ENCODE measurements at regions not wholly inside any gene's neighbourhood (a gene's known extent, or its start where the extent isn't known, plus 50 kb on each side); places are given as distances from the start of the nearest gene placed in this dataset.

DNA sequence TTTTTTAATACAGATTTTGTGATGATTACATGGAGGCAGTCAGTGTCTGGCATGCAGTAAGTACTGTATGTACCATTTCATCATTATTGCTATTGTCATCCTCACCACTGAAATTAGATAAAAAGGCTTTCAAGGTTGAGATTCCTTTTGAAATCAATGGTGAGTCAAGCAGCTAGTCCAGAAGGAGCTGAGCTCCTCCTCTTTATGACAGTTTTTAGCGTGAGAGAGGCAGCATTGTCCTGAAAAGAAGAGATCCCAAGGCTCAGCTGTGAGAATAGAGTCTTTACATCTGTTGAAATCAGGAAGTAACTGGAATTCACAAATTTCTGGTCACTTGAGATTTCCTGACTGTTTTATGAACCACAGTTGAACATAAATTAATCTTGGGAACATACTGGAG, 161.9 kb downstream of the PAX1 start:
- POLR2A ChIA-PET = no interaction called here
- Histone ChIP-seq H3K4me3 (ENCODE audit: low read depth, low read length) (no peak overlapping the region), H3K27ac (ENCODE audit: low read depth, low read length) (no peak overlapping the region), H3K27me3 (ENCODE audit: control insufficient read depth, insufficient read depth, low read length) (no peaks in the 10 kb centered on the region), H3K9me3 (ENCODE audit: control insufficient read depth, insufficient read depth, low read length) (peaks cover 42% of the 10 kb centered on the region)
- DNase-seq (ENCODE audit: low read depth, low spot score) = no peak
- TF ChIP-seq, protein P1, sequence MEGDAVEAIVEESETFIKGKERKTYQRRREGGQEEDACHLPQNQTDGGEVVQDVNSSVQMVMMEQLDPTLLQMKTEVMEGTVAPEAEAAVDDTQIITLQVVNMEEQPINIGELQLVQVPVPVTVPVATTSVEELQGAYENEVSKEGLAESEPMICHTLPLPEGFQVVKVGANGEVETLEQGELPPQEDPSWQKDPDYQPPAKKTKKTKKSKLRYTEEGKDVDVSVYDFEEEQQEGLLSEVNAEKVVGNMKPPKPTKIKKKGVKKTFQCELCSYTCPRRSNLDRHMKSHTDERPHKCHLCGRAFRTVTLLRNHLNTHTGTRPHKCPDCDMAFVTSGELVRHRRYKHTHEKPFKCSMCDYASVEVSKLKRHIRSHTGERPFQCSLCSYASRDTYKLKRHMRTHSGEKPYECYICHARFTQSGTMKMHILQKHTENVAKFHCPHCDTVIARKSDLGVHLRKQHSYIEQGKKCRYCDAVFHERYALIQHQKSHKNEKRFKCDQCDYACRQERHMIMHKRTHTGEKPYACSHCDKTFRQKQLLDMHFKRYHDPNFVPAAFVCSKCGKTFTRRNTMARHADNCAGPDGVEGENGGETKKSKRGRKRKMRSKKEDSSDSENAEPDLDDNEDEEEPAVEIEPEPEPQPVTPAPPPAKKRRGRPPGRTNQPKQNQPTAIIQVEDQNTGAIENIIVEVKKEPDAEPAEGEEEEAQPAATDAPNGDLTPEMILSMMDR (IDR thresholded peaks at IDR 0.05; ENCODE audit: low read depth, low read length) = no peak
- CTCF ChIA-PET = no interaction called here

DNA sequence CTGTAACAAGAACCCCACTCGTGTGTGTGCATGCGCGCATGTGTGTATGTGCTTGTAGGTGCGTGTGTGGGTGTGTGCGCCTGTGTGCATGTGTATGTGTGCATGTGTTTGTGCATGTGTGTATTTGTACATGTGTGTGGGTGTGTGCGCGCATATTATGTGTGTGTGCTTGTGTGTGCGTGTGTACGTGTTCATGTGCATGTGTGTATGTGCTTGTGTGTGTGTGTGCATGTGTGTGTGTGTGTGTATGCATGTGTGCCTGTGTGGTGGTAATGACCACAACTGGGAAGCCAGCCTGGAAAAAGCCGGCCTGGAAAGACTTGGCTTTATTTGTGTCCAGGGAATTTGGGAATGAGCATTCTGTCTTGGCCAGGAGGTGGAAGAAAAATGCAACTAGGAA, 157.5 kb downstream of the PAX1 start:
- Histone ChIP-seq H3K27ac (ENCODE audit: low read depth, low read length) (no peak overlapping the region), H3K27me3 (ENCODE audit: control insufficient read depth, insufficient read depth, low read length) (no peaks in the 10 kb centered on the region), H3K9me3 (ENCODE audit: control insufficient read depth, insufficient read depth, low read length) (peaks cover 34% of the 10 kb centered on the region), H3K4me3 (ENCODE audit: low read depth, low read length) (no peak overlapping the region)
- CTCF ChIA-PET = no interaction called here
- POLR2A ChIA-PET = no interaction called here
- DNase-seq (ENCODE audit: low read depth, low spot score) = no peak
- TF ChIP-seq, protein P1 (IDR thresholded peaks at IDR 0.05; ENCODE audit: low read depth, low read length) = no peak

DNA sequence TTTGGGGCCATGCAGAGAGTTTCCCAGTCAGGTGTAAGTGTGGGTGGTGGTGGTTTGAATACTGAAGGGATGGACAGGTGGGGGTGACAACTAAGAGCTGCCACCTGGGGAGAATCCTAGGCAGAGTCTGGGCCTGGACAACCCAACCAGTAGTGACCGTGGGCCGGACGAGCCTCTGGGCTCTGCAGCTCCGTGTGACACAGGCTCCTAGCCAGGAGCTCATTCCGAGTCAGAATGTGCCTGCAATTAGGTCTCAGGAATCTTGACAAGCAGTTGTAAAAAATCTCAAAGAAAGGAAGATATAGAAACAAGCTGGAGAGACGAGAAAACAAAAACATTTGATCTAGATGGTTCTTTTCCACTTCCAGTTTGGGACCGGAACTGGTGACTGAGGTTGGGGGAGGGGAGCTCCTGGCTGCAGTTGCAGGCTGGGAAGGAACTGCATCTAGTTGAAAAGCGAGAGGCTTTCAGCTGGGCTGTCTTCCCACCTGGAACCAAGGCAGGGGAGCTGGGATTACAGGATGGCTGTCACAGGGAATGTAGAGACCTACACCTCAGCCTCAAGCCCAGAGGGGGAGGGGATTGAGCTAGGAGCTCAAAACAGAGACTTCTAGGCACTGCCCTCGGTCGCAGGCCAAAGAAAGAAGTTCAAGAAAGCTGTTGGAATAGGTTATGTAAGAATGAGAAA, 156.9 kb downstream of the PAX1 start:
- no peaks in the 10 kb centered on the region for H3K27me3 ChIP-seq (ENCODE audit: control insufficient read depth, insufficient read depth, low read length)
- no peak for DNase-seq (ENCODE audit: low read depth, low spot score)
- CTCF ChIA-PET = no interaction called here
- POLR2A ChIA-PET = no interaction called here
- TF ChIP-seq, protein P1 (IDR thresholded peaks at IDR 0.05; ENCODE audit: low read depth, low read length) = no peak
- H3K4me3 ChIP-seq (ENCODE audit: low read depth, low read length) = no peak overlapping the region
- peaks cover 34% of the 10 kb centered on the region for H3K9me3 ChIP-seq (ENCODE audit: control insufficient read depth, insufficient read depth, low read length)
- no peak overlapping the region for H3K27ac ChIP-seq (ENCODE audit: low read depth, low read length)

DNA sequence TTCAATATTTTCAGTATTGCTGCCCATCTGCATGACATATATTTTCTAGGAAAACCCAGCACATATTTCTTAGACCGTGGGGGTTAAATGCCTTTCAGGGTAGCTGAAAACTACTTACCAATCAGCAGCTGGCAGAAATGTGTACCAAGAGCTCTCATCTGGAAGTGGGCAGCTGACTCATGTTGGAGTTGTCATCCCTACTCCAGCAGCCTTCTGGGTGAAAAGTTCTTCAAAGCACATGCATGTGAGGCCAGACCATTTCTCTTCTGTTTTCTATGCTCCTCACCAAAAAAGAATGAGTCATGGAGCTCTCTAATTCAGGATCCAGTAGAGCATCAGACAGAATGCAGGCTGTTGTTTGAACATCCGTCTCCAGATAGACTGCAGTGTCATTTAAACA, 135.5 kb downstream of the PAX1 start:
- Histone ChIP-seq H3K27ac (ENCODE audit: low read depth, low read length) (no peak overlapping the region), H3K27me3 (ENCODE audit: control insufficient read depth, insufficient read depth, low read length) (no peaks in the 10 kb centered on the region), H3K9me3 (ENCODE audit: control insufficient read depth, insufficient read depth, low read length) (peaks cover 20% of the 10 kb centered on the region), H3K4me3 (ENCODE audit: low read depth, low read length) (no peak overlapping the region)
- ChIA-PET POLR2A (no interaction called here), CTCF (no interaction called here)
- TF ChIP-seq, protein P1 (IDR thresholded peaks at IDR 0.05; ENCODE audit: low read depth, low read length) = no peak
- DNase-seq (ENCODE audit: low read depth, low spot score) = no peak

DNA sequence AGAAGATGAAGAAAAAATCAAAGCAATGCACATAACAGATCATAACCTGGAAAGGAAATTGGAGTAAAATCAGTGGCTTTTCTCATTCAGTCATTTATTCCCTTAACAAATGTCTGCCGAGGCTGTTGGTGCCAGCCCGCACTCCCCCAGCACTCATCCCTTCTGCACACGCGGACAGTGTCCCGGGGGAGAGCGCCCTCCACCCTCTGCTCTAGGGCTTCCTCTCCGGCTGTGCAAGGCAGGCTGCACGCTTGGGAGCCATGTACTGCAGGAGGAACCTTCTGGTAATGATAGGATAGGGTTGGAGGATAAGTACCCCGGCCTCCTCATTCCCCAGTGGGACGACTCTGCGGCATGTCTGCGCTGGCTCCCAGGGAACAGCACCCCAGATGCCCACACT, 134.5 kb downstream of the PAX1 start:
- Histone ChIP-seq H3K4me3 (ENCODE audit: low read depth, low read length) (no peak overlapping the region), H3K27ac (ENCODE audit: low read depth, low read length) (no peak overlapping the region), H3K9me3 (ENCODE audit: control insufficient read depth, insufficient read depth, low read length) (peaks cover 20% of the 10 kb centered on the region), H3K27me3 (ENCODE audit: control insufficient read depth, insufficient read depth, low read length) (no peaks in the 10 kb centered on the region)
- TF ChIP-seq, protein P1 (IDR thresholded peaks at IDR 0.05; ENCODE audit: low read depth, low read length) = no peak
- DNase-seq (ENCODE audit: low read depth, low spot score) = no peak
- POLR2A ChIA-PET = no interaction called here
- CTCF ChIA-PET = no interaction called here
